Keratinocyte (primary cell): ENCODE measurements at regions not wholly inside any gene's neighbourhood (a gene's known extent, or its start where the extent isn't known, plus 50 kb on each side); places are given as distances from the start of the nearest gene placed in this dataset.

ENCODE experiments used
- DNase-seq: peaks from one replicate; pipeline ENCODE4 v3.0.0-alpha.2; 2011; ENCODE audit warnings: low read depth, missing footprints, low spot score
- FAIRE-seq: peaks from 2 replicates; lab custom pipeline; 2011; peaks lifted over from hg19 to GRCh38; lab: Jason Lieb, UNC
- H2AFZ ChIP-seq: 2 replicates; pipeline ENCODE4 v1.6.0; 2012; ENCODE audit warnings: low read length, control low read depth, inconsistent platforms; ENCODE audit not compliant: control insufficient read depth
- H3K27ac ChIP-seq: 2 replicates; pipeline ENCODE4 v1.5.1; 2011; ENCODE audit warnings: low read length; ENCODE audit not compliant: control insufficient read depth, insufficient read depth
- H3K27me3 ChIP-seq: 3 replicates; pipeline ENCODE4 v1.6.0; 2011; ENCODE audit warnings: low read length; ENCODE audit not compliant: control insufficient read depth, insufficient read depth; ENCODE audit errors: extremely low read depth
- H3K36me3 ChIP-seq, 2 experiments: 2 replicates in 1 of 2; 3 replicates in 1 of 2; pipeline ENCODE4 v1.5.1; 2011; ENCODE audit warnings: low read length in 2 of 2, mild to moderate bottlenecking in 1 of 2; ENCODE audit not compliant: control insufficient read depth in 2 of 2, insufficient read depth in 2 of 2; ENCODE audit errors: extremely low read depth in 1 of 2
- H3K4me1 ChIP-seq: 3 replicates; pipeline ENCODE4 v1.5.1; 2011; ENCODE audit warnings: low read length; ENCODE audit not compliant: control insufficient read depth, insufficient read depth; ENCODE audit errors: extremely low read depth
- H3K4me2 ChIP-seq: 3 replicates; pipeline ENCODE4 v1.6.0; 2011; ENCODE audit warnings: low read depth, low read length; ENCODE audit not compliant: control insufficient read depth, insufficient read depth; ENCODE audit errors: extremely low read depth
- H3K4me3 ChIP-seq, 3 experiments: fragments of 200-600 bp in 1 of 3; sonication (generic) in 1 of 3; 2 replicates in 2 of 3; 3 replicates in 1 of 3; pipeline ENCODE4 v1.5.1; 2011 to 2016; ENCODE audit warnings: low read length in 3 of 3, mild to moderate bottlenecking in 3 of 3, control low read depth in 2 of 3, inconsistent platforms in 1 of 3, low read depth in 1 of 3, mixed read lengths in 1 of 3, mixed run types in 1 of 3, moderate library complexity in 1 of 3; ENCODE audit not compliant: control insufficient read depth in 2 of 3, insufficient read depth in 2 of 3; ENCODE audit errors: extremely low read depth in 1 of 3
- H3K79me2 ChIP-seq: 2 replicates; pipeline ENCODE4 v1.6.0; 2012; ENCODE audit warnings: low read length; ENCODE audit not compliant: control insufficient read depth, insufficient read depth
- H3K9ac ChIP-seq: 3 replicates; pipeline ENCODE4 v1.6.0; 2011; ENCODE audit warnings: low read length; ENCODE audit not compliant: control insufficient read depth, insufficient read depth; ENCODE audit errors: extremely low read depth
- H3K9me1 ChIP-seq: 3 replicates; pipeline ENCODE4 v1.6.0; 2011; ENCODE audit warnings: low read length; ENCODE audit not compliant: control insufficient read depth, insufficient read depth; ENCODE audit errors: extremely low read depth
- H3K9me3 ChIP-seq: 2 replicates; pipeline ENCODE4 v1.5.1; 2012; ENCODE audit warnings: low read depth, low read length; ENCODE audit not compliant: control insufficient read depth
- H4K20me1 ChIP-seq: 3 replicates; pipeline ENCODE4 v1.6.0; 2011; ENCODE audit warnings: low read length; ENCODE audit not compliant: control insufficient read depth, insufficient read depth; ENCODE audit errors: extremely low read depth
- CTCF ChIP-seq, 3 experiments: IDR thresholded peaks in 1 of 3; conservative IDR thresholded peaks in 1 of 3; optimal IDR thresholded peaks in 1 of 3; 2 replicates in 2 of 3; 3 replicates in 1 of 3; pipeline versions ENCODE3 to v1.5.1; 2011; ENCODE audit warnings: low read length in 3 of 3, mild to moderate bottlenecking in 3 of 3, moderate library complexity in 2 of 3, control low read depth in 1 of 3, inconsistent platforms in 1 of 3; ENCODE audit not compliant: insufficient read depth in 2 of 3; ENCODE audit errors: extremely low read depth in 1 of 3
- EZH2 ChIP-seq: IDR thresholded peaks from one replicate; pipeline ENCODE4 v1.6.1; 2012; ENCODE audit warnings: inconsistent platforms, mild to moderate bottlenecking, low read length, moderate library complexity
- dilution Hi-C: fragments of 300-500 bp; cut with MboI; formaldehyde crosslinking; loops from one replicate; pipeline ENCODE4 v1.7.0; 2020; ENCODE audit warnings: low sequenced_read_pairs; ENCODE audit not compliant: extremely low pct_ligation_motif_present

GRCh38 chr4:1518997-1519700, 112.9 kb upstream of the NKX1-1 start:
- TF ChIP-seq CTCF (optimal IDR thresholded peaks at IDR 0.05 in 1 of 3, IDR thresholded peaks at IDR 0.05 in 1 of 3, conservative IDR thresholded peaks at IDR 0.05 in 1 of 3; ENCODE audit: extremely low read depth in 1 of 3, insufficient read depth in 2 of 3, low read length in 3 of 3): no peak
- no peak for TF ChIP-seq EZH2
- Histone ChIP-seq H3K9ac (no peak overlapping the region), H3K4me1 (no peaks in the 10 kb centered on the region), H3K27me3 (peaks cover 54% of the 10 kb centered on the region), H3K4me2 (no peak overlapping the region), H3K36me3 (no peaks in the 10 kb centered on the region), H2AFZ (no peak overlapping the region), H4K20me1 (no peaks in the 10 kb centered on the region), H3K79me2 (no peaks in the 10 kb centered on the region), H3K9me1 (no peaks in the 10 kb centered on the region), H3K9me3 (peaks cover 5% of the 10 kb centered on the region), H3K4me3 (no peak overlapping the region), H3K27ac (no peak overlapping the region)
- no peak for FAIRE-seq
- dilution Hi-C loops: no loop called here
- no peak for DNase-seq

DNA sequence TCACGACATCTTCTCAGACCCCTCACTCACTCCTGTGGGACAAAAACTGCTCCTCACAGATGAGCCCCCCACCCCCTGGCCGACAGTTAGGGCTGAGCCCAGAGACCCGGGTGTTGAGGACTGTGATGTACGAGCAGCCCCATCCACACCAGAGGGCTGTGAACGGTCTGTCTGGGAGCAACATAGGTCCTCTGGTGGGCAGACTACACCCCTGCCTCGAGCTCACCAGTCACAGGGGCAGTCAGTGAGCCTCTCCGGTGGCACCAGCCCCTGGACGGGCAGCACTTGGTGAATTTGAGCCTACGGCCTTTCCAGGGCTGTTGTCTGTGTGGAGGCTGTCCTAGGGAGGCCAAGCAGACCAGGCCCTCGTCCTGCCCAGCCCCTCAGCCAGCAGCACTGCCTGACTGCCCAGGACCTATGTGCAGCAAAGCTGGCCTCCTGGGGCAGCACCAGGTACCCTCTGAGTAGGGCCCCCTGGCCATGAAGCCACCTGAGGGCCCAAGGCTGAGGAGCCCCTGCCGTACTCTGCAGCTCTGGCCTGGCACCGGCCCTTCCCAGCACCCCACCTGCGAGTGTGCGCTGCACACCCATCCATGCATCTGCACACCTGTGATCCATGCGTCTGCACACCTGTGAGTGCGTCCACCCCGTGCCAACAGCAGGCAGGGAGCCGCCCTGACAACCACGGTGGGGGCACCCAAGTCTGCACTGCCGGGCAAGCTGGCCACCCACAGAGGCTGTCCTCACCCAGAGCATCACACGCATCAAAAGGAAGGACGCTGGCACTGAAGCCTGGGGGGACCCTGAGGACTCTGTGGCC, 111.6 kb upstream of the NKX1-1 start:
- peaks cover 51% of the 10 kb centered on the region for H3K27me3 ChIP-seq

More for the DNA sequence above, 111.6 kb upstream of the NKX1-1 start:
- Histone ChIP-seq H3K9ac (no peak overlapping the region), H4K20me1 (no peaks in the 10 kb centered on the region), H3K79me2 (no peaks in the 10 kb centered on the region), H3K4me2 (no peak overlapping the region), H3K27ac (no peak overlapping the region), H3K4me3 (no peak overlapping the region), H3K4me1 (no peaks in the 10 kb centered on the region), H2AFZ (no peak overlapping the region), H3K9me1 (no peaks in the 10 kb centered on the region), H3K9me3 (peaks cover 7% of the 10 kb centered on the region), H3K36me3 (no peaks in the 10 kb centered on the region)
- no peak for TF ChIP-seq CTCF (optimal IDR thresholded peaks at IDR 0.05 in 1 of 3, IDR thresholded peaks at IDR 0.05 in 1 of 3, conservative IDR thresholded peaks at IDR 0.05 in 1 of 3; ENCODE audit: extremely low read depth in 1 of 3, insufficient read depth in 2 of 3, low read length in 3 of 3)
- TF ChIP-seq EZH2: no peak
- DNase-seq (no peak), FAIRE-seq (no peak)
- dilution Hi-C loops: no loop called here
